Panc1 (cell line): ENCODE measurements at regions not wholly inside any gene's neighbourhood (a gene's known extent, or its start where the extent isn't known, plus 50 kb on each side); places are given as distances from the start of the nearest gene placed in this dataset.

ENCODE experiments used
- ATAC-seq: fragments of 200-7000 bp; cut with Tn5 transposase; 2 replicates; pipeline ENCODE4 v1.9.1; 2020; ENCODE audit warnings: mild to moderate bottlenecking, moderate library complexity
- BruUV-seq: library from RNA; stranded (reverse); fragments of 400-500 nt; replicated peaks from 2 replicates; lab custom pipeline; 2021; lab: Mats Ljungman, UMichigan
- CTCF ChIA-PET: fragments of 300-600 bp; sonication (Branson Sonifier 250); formaldehyde crosslinking; loops from one replicate; lab custom pipeline; 2022; ENCODE audit warnings: antibody characterized with exemption; lab: Charles Lee
- POLR2A ChIA-PET: fragments of 300-600 bp; sonication (Branson Sonifier 250); formaldehyde crosslinking; loops from one replicate; lab custom pipeline; 2022; ENCODE audit warnings: antibody characterized with exemption; lab: Charles Lee
- DNase-seq: peaks from one replicate; pipeline ENCODE4 v3.0.0-alpha.2; 2010; ENCODE audit warnings: low read depth, low spot score
- H3K27ac ChIP-seq: 2 replicates; pipeline ENCODE4 v1.5.1; 2011; ENCODE audit warnings: mild to moderate bottlenecking, low read length, inconsistent platforms
- H3K27me3 ChIP-seq: fragments of 200-500 bp; sonication (Bioruptor generic); 2 replicates; pipeline ENCODE4 v1.6.0; 2014; ENCODE audit warnings: low read length, inconsistent platforms; ENCODE audit not compliant: control insufficient read depth, insufficient read depth
- H3K36me3 ChIP-seq: fragments of 200-500 bp; sonication (Bioruptor generic); 2 replicates; pipeline ENCODE4 v1.5.1; 2014; ENCODE audit warnings: inconsistent platforms, mild to moderate bottlenecking, low read length, moderate library complexity; ENCODE audit not compliant: control insufficient read depth, insufficient read depth
- H3K4me1 ChIP-seq: 2 replicates; pipeline ENCODE4 v1.5.1; 2011; ENCODE audit warnings: inconsistent platforms, mild to moderate bottlenecking, low read length, moderate library complexity; ENCODE audit not compliant: control insufficient read depth, insufficient read depth
- H3K4me3 ChIP-seq, 2 experiments: 2 replicates each; pipeline ENCODE4 v1.5.1; 2011 to 2012; ENCODE audit warnings: low read depth in 2 of 2, low read length in 2 of 2, mild to moderate bottlenecking in 2 of 2, inconsistent platforms in 1 of 2, moderate library complexity in 1 of 2
- H3K9me3 ChIP-seq: fragments of 200-500 bp; sonication (Bioruptor generic); 2 replicates; pipeline ENCODE4 v1.5.1; 2014; ENCODE audit warnings: low read depth, mild to moderate bottlenecking, inconsistent platforms, low read length, moderate library complexity; ENCODE audit not compliant: control insufficient read depth, insufficient read depth
- POLR2AphosphoS5 ChIP-seq: IDR thresholded peaks from 2 replicates; pipeline ENCODE4 v1.6.1; 2012; ENCODE audit warnings: mild to moderate bottlenecking, low read depth, low read length, moderate library complexity
- SIN3A ChIP-seq: IDR thresholded peaks from 2 replicates; pipeline ENCODE4 v1.6.1; 2012; ENCODE audit warnings: low read depth, mild to moderate bottlenecking, low read length, moderate library complexity, borderline replicate concordance; ENCODE audit not compliant: insufficient read depth
- TCF7L2 ChIP-seq: IDR thresholded peaks from 2 replicates; pipeline ENCODE4 v1.6.1; 2011; ENCODE audit warnings: mild to moderate bottlenecking, low read depth, low read length, inconsistent platforms
- in situ Hi-C: cut with HindIII; loops from 2 replicates; pipeline ENCODE4 v1.10.0; 2016; ENCODE audit warnings: low sequenced_read_pairs, low pct_unique_long_range_greater_than_20kb
- intact Hi-C: fragments of 100-400 bp; cut with micrococcal nuclease; formaldehyde crosslinking; loops from one replicate; pipeline ENCODE4 v1.10.0; 2022; ENCODE audit not compliant: unreplicated experiment
- TF ChIP-seq, protein P1 (sequence below), 2 experiments: IDR thresholded peaks; 2 replicates each; pipeline ENCODE4 v1.6.1; 2011 to 2012; ENCODE audit warnings: low read depth in 2 of 2, control low read depth in 1 of 2, low read length in 1 of 2, mild to moderate bottlenecking in 1 of 2, moderate library complexity in 1 of 2; ENCODE audit not compliant: insufficient read depth in 1 of 2
- TF ChIP-seq, protein P2 (sequence below): fragments of 450-650 bp; IDR thresholded peaks from 2 replicates; pipeline ENCODE4 v1.5.1; 2017; ENCODE audit warnings: mild to moderate bottlenecking

DNA sequence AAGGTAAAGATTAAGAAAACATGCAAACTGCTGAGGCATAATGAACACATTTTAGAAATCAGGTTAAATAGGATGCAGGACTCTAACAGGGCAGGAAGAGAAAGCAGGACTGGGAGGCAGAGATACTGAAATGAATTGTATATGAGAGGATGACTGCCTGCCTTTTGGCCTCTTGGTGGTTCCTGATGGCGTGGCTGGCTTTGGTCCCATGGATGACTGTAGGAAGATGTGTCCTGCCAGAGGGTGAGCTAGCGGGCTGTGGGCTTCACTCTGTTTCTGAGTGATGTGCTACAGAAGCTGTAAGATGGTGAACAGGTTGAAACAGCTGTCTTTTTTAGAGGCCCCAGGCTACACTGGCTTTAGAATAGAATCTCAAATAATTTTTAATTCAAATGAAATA, 517.0 kb downstream of the SLC4A3 start:
- H3K9me3 ChIP-seq = no peaks in the 10 kb centered on the region
- H3K4me1 ChIP-seq = no peaks in the 10 kb centered on the region
- ChIA-PET POLR2A (no interaction called here), CTCF (no interaction called here)
- intact Hi-C loops = no loop called here
- no peaks in the 10 kb centered on the region for H3K27me3 ChIP-seq
- no peaks in the 10 kb centered on the region for H3K36me3 ChIP-seq
- TF ChIP-seq, protein P1, sequence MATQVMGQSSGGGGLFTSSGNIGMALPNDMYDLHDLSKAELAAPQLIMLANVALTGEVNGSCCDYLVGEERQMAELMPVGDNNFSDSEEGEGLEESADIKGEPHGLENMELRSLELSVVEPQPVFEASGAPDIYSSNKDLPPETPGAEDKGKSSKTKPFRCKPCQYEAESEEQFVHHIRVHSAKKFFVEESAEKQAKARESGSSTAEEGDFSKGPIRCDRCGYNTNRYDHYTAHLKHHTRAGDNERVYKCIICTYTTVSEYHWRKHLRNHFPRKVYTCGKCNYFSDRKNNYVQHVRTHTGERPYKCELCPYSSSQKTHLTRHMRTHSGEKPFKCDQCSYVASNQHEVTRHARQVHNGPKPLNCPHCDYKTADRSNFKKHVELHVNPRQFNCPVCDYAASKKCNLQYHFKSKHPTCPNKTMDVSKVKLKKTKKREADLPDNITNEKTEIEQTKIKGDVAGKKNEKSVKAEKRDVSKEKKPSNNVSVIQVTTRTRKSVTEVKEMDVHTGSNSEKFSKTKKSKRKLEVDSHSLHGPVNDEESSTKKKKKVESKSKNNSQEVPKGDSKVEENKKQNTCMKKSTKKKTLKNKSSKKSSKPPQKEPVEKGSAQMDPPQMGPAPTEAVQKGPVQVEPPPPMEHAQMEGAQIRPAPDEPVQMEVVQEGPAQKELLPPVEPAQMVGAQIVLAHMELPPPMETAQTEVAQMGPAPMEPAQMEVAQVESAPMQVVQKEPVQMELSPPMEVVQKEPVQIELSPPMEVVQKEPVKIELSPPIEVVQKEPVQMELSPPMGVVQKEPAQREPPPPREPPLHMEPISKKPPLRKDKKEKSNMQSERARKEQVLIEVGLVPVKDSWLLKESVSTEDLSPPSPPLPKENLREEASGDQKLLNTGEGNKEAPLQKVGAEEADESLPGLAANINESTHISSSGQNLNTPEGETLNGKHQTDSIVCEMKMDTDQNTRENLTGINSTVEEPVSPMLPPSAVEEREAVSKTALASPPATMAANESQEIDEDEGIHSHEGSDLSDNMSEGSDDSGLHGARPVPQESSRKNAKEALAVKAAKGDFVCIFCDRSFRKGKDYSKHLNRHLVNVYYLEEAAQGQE (IDR thresholded peaks at IDR 0.05; ENCODE audit: insufficient read depth in 1 of 2, low read depth in 2 of 2, low read length in 1 of 2) = no peak
- TF ChIP-seq POLR2AphosphoS5 (no peak), TCF7L2 (no peak), SIN3A (no peak)
- TF ChIP-seq, protein P2, sequence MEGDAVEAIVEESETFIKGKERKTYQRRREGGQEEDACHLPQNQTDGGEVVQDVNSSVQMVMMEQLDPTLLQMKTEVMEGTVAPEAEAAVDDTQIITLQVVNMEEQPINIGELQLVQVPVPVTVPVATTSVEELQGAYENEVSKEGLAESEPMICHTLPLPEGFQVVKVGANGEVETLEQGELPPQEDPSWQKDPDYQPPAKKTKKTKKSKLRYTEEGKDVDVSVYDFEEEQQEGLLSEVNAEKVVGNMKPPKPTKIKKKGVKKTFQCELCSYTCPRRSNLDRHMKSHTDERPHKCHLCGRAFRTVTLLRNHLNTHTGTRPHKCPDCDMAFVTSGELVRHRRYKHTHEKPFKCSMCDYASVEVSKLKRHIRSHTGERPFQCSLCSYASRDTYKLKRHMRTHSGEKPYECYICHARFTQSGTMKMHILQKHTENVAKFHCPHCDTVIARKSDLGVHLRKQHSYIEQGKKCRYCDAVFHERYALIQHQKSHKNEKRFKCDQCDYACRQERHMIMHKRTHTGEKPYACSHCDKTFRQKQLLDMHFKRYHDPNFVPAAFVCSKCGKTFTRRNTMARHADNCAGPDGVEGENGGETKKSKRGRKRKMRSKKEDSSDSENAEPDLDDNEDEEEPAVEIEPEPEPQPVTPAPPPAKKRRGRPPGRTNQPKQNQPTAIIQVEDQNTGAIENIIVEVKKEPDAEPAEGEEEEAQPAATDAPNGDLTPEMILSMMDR = no peak
- no TSS peak for BruUV-seq
- H3K4me3 ChIP-seq = no peak overlapping the region
- in situ Hi-C loops = no loop called here
- ATAC-seq = no peak
- no peak for DNase-seq
- no peak overlapping the region for H3K27ac ChIP-seq

GRCh38 chr2:220147161-220148038, 520.0 kb downstream of the SLC4A3 start:
- CTCF ChIA-PET = no interaction called here

More at GRCh38 chr2:220147161-220148038, 520.0 kb downstream of the SLC4A3 start:
- no peak overlapping the region for H3K27ac ChIP-seq
- intact Hi-C loops = no loop called here
- H3K4me1 ChIP-seq = no peaks in the 10 kb centered on the region
- in situ Hi-C loops = no loop called here
- no peaks in the 10 kb centered on the region for H3K36me3 ChIP-seq
- POLR2A ChIA-PET = no interaction called here
- H3K4me3 ChIP-seq = no peak overlapping the region
- no TSS peak for BruUV-seq
- DNase-seq (no peak), ATAC-seq (no peak)
- H3K27me3 ChIP-seq = no peaks in the 10 kb centered on the region
- no peak for TF ChIP-seq SIN3A
- no peak for TF ChIP-seq TCF7L2
- TF ChIP-seq, protein P2 = no peak
- TF ChIP-seq, protein P1 (IDR thresholded peaks at IDR 0.05; ENCODE audit: insufficient read depth in 1 of 2, low read depth in 2 of 2, low read length in 1 of 2) = no peak
- TF ChIP-seq POLR2AphosphoS5 = no peak
- H3K9me3 ChIP-seq = no peaks in the 10 kb centered on the region
